Astrocyte of the spinal cord (primary cell): ENCODE measurements at regions not wholly inside any gene's neighbourhood (a gene's known extent, or its start where the extent isn't known, plus 50 kb on each side); places are given as distances from the start of the nearest gene placed in this dataset.

Source experiments
- DNase-seq: peaks from one replicate; pipeline ENCODE4 v3.0.0; 2011; ENCODE audit warnings: low read depth, low spot score
- H3K4me3 ChIP-seq: 2 replicates; pipeline ENCODE4 v1.5.1; 2011; ENCODE audit warnings: low read depth, mild to moderate bottlenecking, low read length, moderate library complexity
- CTCF ChIP-seq: IDR thresholded peaks from 2 replicates; pipeline ENCODE4 v1.5.1; 2012; ENCODE audit warnings: low read depth, mild to moderate bottlenecking, low read length, inconsistent platforms
- in situ Hi-C: cut with HindIII; loops from 2 replicates; pipeline ENCODE4 v1.10.0; 2017; ENCODE audit warnings: low sequenced_read_pairs

DNA sequence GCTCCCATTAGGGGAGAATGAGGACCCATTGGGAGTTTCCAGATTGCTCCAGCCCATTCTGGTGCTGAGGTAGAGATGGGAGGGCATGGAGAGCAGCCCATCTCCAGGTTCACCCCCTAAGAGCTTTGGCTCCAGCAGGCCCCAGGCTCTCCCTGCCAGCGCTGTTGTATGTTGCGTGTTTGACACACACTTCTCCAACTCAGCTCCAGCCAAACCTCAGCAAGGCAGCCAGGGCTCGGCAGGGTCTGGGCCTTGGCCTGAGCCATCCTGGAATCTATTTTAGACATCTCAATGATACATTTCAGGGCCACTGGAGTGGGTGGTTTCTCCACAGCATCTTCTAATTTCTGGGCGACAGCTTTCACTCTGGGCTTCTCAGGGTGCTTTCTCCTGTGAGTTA, 117.0 kb downstream of the NAV1 start:
- no peak for TF ChIP-seq CTCF
- no peak for DNase-seq
- in situ Hi-C loops, result no loop called here
- no peak overlapping the region for H3K4me3 ChIP-seq

DNA sequence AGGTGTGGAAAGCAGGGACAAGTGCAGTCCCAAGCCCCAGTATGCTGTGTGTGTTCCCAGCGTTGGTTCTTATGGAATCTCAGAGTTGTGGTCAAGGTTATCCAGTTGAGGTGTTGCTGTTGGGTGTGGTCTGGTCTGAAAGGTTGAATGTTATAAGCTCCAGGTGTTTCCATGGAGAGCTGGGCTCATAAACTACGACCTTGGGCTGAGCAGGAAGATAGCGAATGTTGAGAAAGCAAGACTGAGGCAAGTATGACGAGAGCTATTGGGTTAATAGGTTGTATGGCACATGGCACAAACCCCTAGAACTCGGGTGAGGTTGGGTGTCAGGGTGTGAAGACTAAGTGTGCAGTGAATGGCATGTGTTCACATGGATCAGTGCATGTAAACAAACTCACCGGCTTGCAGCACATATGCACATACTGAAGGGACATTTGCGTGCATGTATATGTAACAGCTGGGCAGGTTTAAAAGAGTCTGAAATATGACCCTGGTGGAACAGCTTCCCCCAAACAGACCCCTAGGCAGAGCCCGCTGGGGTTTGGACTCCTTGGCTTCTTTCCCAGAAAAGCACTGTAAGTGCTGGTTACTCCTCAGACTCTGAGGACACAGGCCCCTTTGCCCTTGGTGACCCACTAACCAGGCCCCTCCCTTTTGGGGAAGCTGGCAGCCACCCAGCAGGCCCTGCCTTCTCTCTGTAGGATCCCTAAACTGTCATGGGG, 117.5 kb downstream of the NAV1 start:
- no peak overlapping the region for H3K4me3 ChIP-seq
- DNase-seq, result peak; percentile 63
- in situ Hi-C loops, result no loop called here
- no peak for TF ChIP-seq CTCF

GRCh38 chr1:201659572-201659971, 120.6 kb downstream of the NAV1 start:
- no peak overlapping the region for H3K4me3 ChIP-seq
- no peak for TF ChIP-seq CTCF
- no peak for DNase-seq
- in situ Hi-C loops, result no loop called here

- no peak overlapping the region for H3K4me3 ChIP-seq
- no peak for TF ChIP-seq CTCF
These were observed 122.2 kb downstream of the NAV1 start for GRCh38 chr1:201660931-201661822.

DNA sequence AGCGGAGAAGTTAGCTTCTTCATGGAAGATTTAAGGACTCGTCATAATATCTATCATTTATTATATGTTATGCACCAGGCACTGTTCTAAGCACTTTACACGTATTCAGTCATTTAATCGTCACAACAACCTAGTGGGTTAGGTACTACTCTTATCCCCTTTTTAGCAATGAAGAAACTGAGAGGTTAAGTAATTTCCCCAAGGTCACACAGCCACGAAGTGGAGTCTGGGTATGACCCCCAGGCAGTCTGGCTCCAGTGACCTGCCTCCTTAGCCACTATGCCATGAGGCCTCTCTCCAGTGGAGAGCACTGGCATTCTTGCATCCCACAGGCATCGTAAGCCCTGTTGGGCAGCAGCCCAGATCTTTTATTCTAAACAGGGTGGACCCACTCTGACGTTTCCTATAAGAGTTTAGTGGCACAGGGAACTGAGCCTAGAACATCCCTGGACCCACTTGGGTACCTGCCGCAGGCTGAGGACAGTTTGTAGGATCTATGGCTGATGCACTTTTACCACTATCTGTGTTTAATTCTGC, 123.0 kb downstream of the NAV1 start:
- no peak overlapping the region for H3K4me3 ChIP-seq
- in situ Hi-C loops, result no loop called here
- TF ChIP-seq CTCF, result no peak
- no peak for DNase-seq

More at GRCh38 chr1:201660931-201661822, 122.2 kb downstream of the NAV1 start:
- in situ Hi-C loops, result no loop called here
- no peak for DNase-seq

- H3K4me3 ChIP-seq, result no peak overlapping the region
- TF ChIP-seq CTCF, result no peak
- no peak for DNase-seq
- in situ Hi-C loops, result no loop called here
These were observed 123.7 kb downstream of the NAV1 start for GRCh38 chr1:201662646-201663045.
